ENCODE measurements at regions not wholly inside any gene's neighbourhood (a gene's known extent, or its start where the extent isn't known, plus 50 kb on each side); places are given as distances from the start of the nearest gene placed in this dataset.

- TF ChIP-seq, protein P1, sequence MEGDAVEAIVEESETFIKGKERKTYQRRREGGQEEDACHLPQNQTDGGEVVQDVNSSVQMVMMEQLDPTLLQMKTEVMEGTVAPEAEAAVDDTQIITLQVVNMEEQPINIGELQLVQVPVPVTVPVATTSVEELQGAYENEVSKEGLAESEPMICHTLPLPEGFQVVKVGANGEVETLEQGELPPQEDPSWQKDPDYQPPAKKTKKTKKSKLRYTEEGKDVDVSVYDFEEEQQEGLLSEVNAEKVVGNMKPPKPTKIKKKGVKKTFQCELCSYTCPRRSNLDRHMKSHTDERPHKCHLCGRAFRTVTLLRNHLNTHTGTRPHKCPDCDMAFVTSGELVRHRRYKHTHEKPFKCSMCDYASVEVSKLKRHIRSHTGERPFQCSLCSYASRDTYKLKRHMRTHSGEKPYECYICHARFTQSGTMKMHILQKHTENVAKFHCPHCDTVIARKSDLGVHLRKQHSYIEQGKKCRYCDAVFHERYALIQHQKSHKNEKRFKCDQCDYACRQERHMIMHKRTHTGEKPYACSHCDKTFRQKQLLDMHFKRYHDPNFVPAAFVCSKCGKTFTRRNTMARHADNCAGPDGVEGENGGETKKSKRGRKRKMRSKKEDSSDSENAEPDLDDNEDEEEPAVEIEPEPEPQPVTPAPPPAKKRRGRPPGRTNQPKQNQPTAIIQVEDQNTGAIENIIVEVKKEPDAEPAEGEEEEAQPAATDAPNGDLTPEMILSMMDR (IDR thresholded peaks at IDR 0.05), result no peak
- no peak for TF ChIP-seq POLR2A (IDR thresholded peaks at IDR 0.05)
- no peak for TF ChIP-seq POLR2AphosphoS5 (IDR thresholded peaks at IDR 0.05)
- TF ChIP-seq EP300 (IDR thresholded peaks at IDR 0.05), result no peak
Observed at GRCh38 chr13:59208405-59209195, 955.1 kb downstream of the DIAPH3 start.

Measured in sigmoid colon (tissue), 4 donors.